Stimulated activated CD4-positive, alpha-beta T cell treated with anti-CD3 and anti-CD28 coated beads, TNF-alpha, amount 100 ng/mL, for 24 hours (primary cell): ENCODE measurements at regions not wholly inside any gene's neighbourhood (a gene's known extent, or its start where the extent isn't known, plus 50 kb on each side); places are given as distances from the start of the nearest gene placed in this dataset.
"Not testable (repeated sequence)": the region's sequence is repeated elsewhere in the genome, so short reads cannot be mapped to it uniquely, and the experiment has no call there.

Experiments
- DNase-seq, 3 experiments: peaks; one replicate each; pipeline ENCODE4 v3.0.0-alpha.2; 2020; ENCODE audit warnings: low read depth in 3 of 3

DNA sequence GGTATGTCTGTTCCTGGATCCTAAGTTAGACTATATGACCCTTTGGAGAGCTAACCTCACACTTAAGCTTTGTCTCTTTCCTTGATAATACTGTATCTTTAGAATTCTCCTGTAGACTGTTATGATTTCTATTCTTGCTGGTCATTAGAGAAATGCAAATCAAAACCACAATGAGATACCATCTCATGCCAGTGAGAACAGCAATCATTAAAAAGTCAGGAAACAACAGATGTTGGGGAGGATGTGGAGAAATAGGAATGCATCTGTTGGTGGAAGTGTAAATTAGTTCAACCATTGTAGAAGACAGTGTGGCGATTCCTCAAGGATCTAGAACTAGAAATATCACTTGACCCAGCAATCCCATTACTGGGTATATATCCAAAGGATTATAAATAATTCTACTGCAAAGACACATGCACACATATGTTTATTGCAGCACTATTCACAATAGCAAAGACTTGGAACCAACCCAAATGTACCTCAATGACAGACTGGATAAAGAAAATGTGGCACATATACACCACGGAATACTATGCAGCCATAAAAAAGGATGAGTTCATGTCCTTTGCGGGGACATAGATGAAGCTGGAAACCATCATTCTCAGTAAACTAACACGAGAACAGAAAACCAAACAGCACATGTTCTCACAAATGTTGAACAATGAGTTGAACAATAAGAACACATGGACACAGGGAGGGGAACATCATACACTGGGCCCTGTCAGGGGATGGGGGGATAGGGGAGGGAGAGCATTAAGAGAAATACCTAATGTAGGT is 867.8 kb upstream of the ADGRB3 start:
- DNase-seq = not testable (repeated sequence)

GRCh38 chr6:67766057-67766456 is 869.0 kb upstream of the ADGRB3 start:
- no peak for DNase-seq

GRCh38 chr6:67759001-67759400 is 876.1 kb upstream of the ADGRB3 start:
- DNase-seq = no peak

GRCh38 chr6:67757465-67758033 is 877.5 kb upstream of the ADGRB3 start:
- DNase-seq = no peak

- DNase-seq = no peak
These were observed 886.6 kb upstream of the ADGRB3 start for GRCh38 chr6:67748521-67748920.

- no peak for DNase-seq
These were observed 898.3 kb upstream of the ADGRB3 start for GRCh38 chr6:67736816-67737215.

- DNase-seq = no peak
These were observed 898.9 kb upstream of the ADGRB3 start for GRCh38 chr6:67736161-67736560.

DNA sequence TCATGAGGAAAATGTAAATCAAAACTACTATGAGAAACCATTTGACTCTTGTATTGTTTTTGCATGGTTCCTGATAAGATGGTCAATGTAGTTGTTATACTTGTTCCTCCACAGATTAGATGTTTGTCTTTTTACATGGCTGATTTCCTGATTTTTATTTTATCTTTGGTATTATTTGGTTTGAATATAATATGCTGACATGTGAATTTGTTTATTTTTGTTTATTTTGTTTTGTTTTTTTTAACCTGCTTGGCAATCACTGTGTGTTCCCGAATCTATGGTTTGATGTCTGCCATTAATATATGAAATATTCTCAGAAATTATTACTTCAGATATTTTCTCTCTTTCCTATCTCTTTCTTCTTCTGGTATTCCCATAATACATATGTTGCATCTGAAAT is 899.5 kb upstream of the ADGRB3 start:
- DNase-seq = no peak

- no peak for DNase-seq
These were observed 912.2 kb upstream of the ADGRB3 start for GRCh38 chr6:67722861-67723261.

- no peak for DNase-seq
These were observed 917.8 kb upstream of the ADGRB3 start for GRCh38 chr6:67717281-67717680.

GRCh38 chr6:67706388-67706787 is 928.7 kb upstream of the ADGRB3 start:
- DNase-seq = no peak

DNA sequence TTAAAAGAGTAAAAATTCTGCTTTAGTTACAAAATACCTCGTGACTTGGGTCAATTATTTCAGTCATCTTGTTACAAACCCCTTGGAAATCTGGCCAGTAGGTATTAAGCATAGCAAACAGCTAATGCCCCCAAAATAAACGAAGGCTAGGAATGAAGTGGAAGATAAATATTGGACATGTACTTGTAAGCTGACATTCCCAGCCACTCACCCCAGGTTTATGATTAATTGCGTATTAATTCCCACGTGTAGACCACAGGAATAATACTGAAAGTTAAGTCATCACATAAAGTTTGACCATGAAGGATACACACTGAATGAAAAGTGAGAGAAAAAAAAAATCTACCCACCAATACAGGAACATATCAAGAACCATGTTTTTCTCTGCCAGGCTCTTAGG is 936.5 kb upstream of the ADGRB3 start:
- DNase-seq = no peak

GRCh38 chr6:67694127-67694526 is 941.0 kb upstream of the ADGRB3 start:
- no peak for DNase-seq

- no peak for DNase-seq
These were observed 945.8 kb upstream of the ADGRB3 start for GRCh38 chr6:67689329-67689728.

DNA sequence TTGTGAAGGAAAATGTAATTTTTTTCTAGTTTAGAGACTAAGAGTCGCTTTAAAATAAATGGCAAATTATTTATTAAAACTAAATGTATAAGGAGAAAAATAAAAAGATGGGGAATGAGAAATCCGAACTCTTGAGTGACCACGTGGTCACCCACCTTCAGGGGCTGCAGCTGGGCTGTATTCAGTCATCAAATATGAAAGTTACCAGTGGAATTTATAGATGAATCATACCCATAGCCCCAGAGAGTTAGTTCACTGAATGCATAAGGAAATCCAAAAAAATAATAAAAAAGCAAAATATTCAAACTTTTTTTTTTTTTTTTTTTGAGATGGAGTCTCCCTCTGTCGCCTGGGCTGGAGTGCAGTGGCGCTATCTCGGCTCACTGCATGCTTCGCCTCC is 947.7 kb upstream of the ADGRB3 start:
- DNase-seq = no peak

DNA sequence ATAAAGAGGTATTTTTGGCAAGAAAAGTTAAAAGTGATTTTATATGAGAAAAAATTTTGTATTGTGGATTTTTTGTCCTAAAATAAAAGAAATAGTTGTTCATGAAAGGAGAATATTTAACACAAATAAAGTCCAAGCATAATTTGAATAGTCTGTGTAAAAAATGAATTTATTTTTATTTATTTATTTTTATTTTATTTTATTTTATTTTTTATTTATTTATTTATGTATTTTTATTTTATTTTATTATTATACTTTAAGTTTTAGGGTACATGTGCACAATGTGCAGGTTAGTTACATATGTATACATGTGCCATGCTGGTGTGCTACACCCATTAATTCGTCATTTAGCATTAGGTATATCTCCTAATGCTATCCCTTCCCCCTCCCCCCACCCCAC is 948.9 kb upstream of the ADGRB3 start:
- not testable (repeated sequence) for DNase-seq

DNA sequence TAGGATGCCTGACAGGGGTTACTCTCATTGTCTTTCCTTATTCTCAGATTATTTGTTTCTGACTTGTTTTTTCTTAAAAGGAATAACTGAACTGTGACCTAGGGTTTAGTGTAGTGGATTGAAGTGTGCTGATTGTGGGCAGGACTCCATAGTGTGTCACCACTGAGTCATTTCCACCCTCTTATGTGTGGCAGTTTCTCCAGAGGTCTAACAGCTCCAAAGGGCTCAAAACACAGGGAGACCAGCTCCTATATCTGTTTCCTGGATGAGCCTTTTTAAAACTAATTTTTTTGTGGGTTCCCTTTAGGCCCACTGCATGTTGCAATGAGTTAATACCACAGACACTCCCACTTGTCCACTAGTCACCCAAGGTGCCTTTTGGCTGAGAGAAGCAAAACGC is 951.1 kb upstream of the ADGRB3 start:
- DNase-seq = no peak

GRCh38 chr6:67680297-67680932 is 954.7 kb upstream of the ADGRB3 start:
- DNase-seq = no peak

GRCh38 chr6:67679566-67680296 is 955.4 kb upstream of the ADGRB3 start:
- DNase-seq = no peak

DNA sequence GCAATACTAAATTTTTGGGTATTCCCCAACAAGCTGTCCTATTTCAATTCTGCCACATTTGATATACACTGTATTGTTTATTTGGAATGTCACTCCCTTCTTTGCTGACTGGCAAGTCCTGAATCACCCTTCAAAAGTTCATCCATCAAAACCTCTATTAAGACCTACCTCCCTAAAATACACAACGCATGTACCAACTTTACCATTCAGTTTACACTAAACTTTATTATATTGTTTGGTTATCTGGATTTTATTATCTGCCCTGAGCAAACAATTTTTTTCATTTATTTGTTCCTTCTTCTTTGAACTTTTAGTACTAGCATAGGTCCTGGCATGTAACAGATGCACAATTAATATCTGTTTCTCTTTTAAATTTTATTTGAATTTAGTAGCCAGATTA is 958.2 kb upstream of the ADGRB3 start:
- no peak for DNase-seq

GRCh38 chr6:67667637-67668422 is 967.3 kb upstream of the ADGRB3 start:
- DNase-seq = no peak
